Liver (tissue), 7 donors: ENCODE measurements at regions not wholly inside any gene's neighbourhood (a gene's known extent, or its start where the extent isn't known, plus 50 kb on each side); places are given as distances from the start of the nearest gene placed in this dataset.

Experiments
- DNase-seq: peaks from one replicate; pipeline ENCODE4 v3.0.0-alpha.2; 2017; ENCODE audit warnings: low spot score
- H3K27ac ChIP-seq, 2 donors: one replicate each; pipeline ENCODE4 v1.7.0; 2013; ENCODE audit warnings: inconsistent platforms in 2 of 2, low read length in 2 of 2, control low read depth in 1 of 2, low read depth in 1 of 2, mild to moderate bottlenecking in 1 of 2
- H3K27me3 ChIP-seq, 4 donors: one replicate each; pipeline versions ENCODE4 v1.6.1 to v1.7.0; 2013; ENCODE audit warnings: low read length in 3 of 4, inconsistent platforms in 1 of 4, mild to moderate bottlenecking in 1 of 4, moderate library complexity in 1 of 4; ENCODE audit not compliant: control insufficient read depth in 4 of 4, insufficient read depth in 4 of 4
- H3K36me3 ChIP-seq, 4 donors: one replicate each; pipeline versions ENCODE4 v1.6.1 to v1.7.0; 2013; ENCODE audit warnings: low read length in 3 of 4, mild to moderate bottlenecking in 3 of 4, low read depth in 1 of 4, moderate library complexity in 1 of 4; ENCODE audit not compliant: control insufficient read depth in 4 of 4, insufficient read depth in 3 of 4
- H3K4me1 ChIP-seq, 4 donors: one replicate each; pipeline versions ENCODE4 v1.6.1 to v1.7.0; 2013; ENCODE audit warnings: low read length in 3 of 4, mild to moderate bottlenecking in 3 of 4, moderate library complexity in 1 of 4; ENCODE audit not compliant: control insufficient read depth in 4 of 4, insufficient read depth in 4 of 4
- H3K4me3 ChIP-seq, 3 donors: one replicate each; pipeline versions ENCODE4 v1.6.1 to v1.7.0; 2013; ENCODE audit warnings: low read length in 3 of 3, control low read depth in 1 of 3, low read depth in 1 of 3, mild to moderate bottlenecking in 1 of 3
- H3K9ac ChIP-seq, 2 donors: one replicate each; pipeline ENCODE4 v1.7.0; 2013; ENCODE audit warnings: low read length in 2 of 2, mild to moderate bottlenecking in 2 of 2, moderate library complexity in 2 of 2, control low read depth in 1 of 2, low read depth in 1 of 2
- H3K9me3 ChIP-seq, 4 donors: one replicate each; pipeline versions ENCODE4 v1.6.1 to v1.7.0; 2013; ENCODE audit warnings: low read length in 3 of 4; ENCODE audit not compliant: control insufficient read depth in 4 of 4
- ATF3 ChIP-seq: IDR thresholded peaks from 2 replicates; pipeline ENCODE4 v1.6.1; 2016; ENCODE audit warnings: antibody characterized with exemption
- EGR1 ChIP-seq, 2 donors: IDR thresholded peaks; 2 replicates each; pipeline ENCODE4 v1.6.1; 2016 to 2018; ENCODE audit warnings: antibody characterized with exemption in 2 of 2, low read depth in 2 of 2
- FOXA1 ChIP-seq: IDR thresholded peaks from 2 replicates; pipeline ENCODE4 v1.6.1; 2016; ENCODE audit warnings: antibody characterized with exemption
- FOXA2 ChIP-seq: IDR thresholded peaks from 2 replicates; pipeline ENCODE4 v1.6.1; 2016; ENCODE audit warnings: antibody characterized with exemption
- GABPA ChIP-seq, 2 donors: IDR thresholded peaks in 1 of 2; conservative IDR thresholded peaks in 1 of 2; 2 replicates each; pipeline ENCODE4 v1.6.1; 2016; ENCODE audit warnings: antibody characterized with exemption in 2 of 2, mild to moderate bottlenecking in 1 of 2, moderate library complexity in 1 of 2
- HNF4A ChIP-seq, 2 donors: conservative IDR thresholded peaks; 2 replicates each; pipeline ENCODE4 v1.6.1; 2016; ENCODE audit warnings: antibody characterized with exemption in 2 of 2, mild to moderate bottlenecking in 2 of 2
- HNF4G ChIP-seq: IDR thresholded peaks from 2 replicates; pipeline ENCODE4 v1.6.1; 2016; ENCODE audit warnings: antibody characterized with exemption
- NR2F2 ChIP-seq: IDR thresholded peaks from 2 replicates; pipeline ENCODE4 v1.6.1; 2016; ENCODE audit warnings: antibody characterized with exemption
- SP1 ChIP-seq: IDR thresholded peaks from 2 replicates; pipeline ENCODE4 v1.6.1; 2018; ENCODE audit warnings: antibody characterized with exemption, mild to moderate bottlenecking
- TAF1 ChIP-seq: conservative IDR thresholded peaks from 2 replicates; pipeline ENCODE4 v1.6.1; 2016; ENCODE audit warnings: antibody characterized with exemption, mild to moderate bottlenecking
- YY1 ChIP-seq: IDR thresholded peaks from 2 replicates; pipeline ENCODE4 v1.6.1; 2016; ENCODE audit warnings: antibody characterized with exemption, mild to moderate bottlenecking
- WGBS: extraction: QIAGEN DNeasy Blood & Tissue Kit; methylation state at CpG from one replicate; pipeline ENCODE4 v1.1.7; 2013; 5-methylcytosine and 5-hydroxymethylcytosine counted together
- TF ChIP-seq, protein P1 (sequence below): IDR thresholded peaks from 2 replicates; pipeline ENCODE4 v1.6.1; 2016; ENCODE audit warnings: antibody characterized with exemption, mild to moderate bottlenecking
- TF ChIP-seq, protein P2 (sequence below): IDR thresholded peaks from 2 replicates; pipeline ENCODE4 v1.6.1; 2016; ENCODE audit warnings: antibody characterized with exemption
- donor health status: healthy.
- donor health status: healthy.
- donor health status: healthy.
- donor health status: healthy.

DNA sequence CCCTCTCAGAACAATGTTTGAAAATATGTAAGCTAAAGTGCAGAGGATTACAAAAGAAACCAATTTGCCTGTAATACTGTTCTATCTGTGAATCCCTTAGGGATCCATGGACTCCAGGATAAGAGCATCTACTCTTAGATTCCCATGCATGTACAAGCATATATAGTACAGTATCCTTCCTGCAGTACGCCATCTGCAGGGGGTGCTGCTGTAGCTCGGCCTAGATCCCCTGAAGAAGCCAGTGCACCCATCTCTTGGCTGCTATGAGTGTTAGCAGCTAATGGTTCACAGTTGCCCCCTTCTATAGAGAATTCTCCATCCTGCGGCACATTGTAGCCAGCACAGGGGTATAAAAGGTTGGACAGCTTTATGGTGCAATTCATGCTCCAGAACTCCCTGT lies 61.8 kb upstream of the SLC30A5 start:
- TF ChIP-seq FOXA2 (no peak), EGR1 (IDR thresholded peaks at IDR 0.05; ENCODE audit: low read depth in 2 of 2) (no peak), FOXA1 (no peak), ATF3 (no peak), YY1 (no peak), GABPA (IDR thresholded peaks at IDR 0.05 in 1 of 2, conservative IDR thresholded peaks at IDR 0.05 in 1 of 2) (no peak)
- TF ChIP-seq, protein P1, sequence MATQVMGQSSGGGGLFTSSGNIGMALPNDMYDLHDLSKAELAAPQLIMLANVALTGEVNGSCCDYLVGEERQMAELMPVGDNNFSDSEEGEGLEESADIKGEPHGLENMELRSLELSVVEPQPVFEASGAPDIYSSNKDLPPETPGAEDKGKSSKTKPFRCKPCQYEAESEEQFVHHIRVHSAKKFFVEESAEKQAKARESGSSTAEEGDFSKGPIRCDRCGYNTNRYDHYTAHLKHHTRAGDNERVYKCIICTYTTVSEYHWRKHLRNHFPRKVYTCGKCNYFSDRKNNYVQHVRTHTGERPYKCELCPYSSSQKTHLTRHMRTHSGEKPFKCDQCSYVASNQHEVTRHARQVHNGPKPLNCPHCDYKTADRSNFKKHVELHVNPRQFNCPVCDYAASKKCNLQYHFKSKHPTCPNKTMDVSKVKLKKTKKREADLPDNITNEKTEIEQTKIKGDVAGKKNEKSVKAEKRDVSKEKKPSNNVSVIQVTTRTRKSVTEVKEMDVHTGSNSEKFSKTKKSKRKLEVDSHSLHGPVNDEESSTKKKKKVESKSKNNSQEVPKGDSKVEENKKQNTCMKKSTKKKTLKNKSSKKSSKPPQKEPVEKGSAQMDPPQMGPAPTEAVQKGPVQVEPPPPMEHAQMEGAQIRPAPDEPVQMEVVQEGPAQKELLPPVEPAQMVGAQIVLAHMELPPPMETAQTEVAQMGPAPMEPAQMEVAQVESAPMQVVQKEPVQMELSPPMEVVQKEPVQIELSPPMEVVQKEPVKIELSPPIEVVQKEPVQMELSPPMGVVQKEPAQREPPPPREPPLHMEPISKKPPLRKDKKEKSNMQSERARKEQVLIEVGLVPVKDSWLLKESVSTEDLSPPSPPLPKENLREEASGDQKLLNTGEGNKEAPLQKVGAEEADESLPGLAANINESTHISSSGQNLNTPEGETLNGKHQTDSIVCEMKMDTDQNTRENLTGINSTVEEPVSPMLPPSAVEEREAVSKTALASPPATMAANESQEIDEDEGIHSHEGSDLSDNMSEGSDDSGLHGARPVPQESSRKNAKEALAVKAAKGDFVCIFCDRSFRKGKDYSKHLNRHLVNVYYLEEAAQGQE = no peak
- TF ChIP-seq, protein P2, sequence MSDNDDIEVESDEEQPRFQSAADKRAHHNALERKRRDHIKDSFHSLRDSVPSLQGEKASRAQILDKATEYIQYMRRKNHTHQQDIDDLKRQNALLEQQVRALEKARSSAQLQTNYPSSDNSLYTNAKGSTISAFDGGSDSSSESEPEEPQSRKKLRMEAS = no peak
- DNase-seq = no peak
- Histone ChIP-seq H3K9ac (no peak overlapping the region), H3K9me3 (no peaks in the 10 kb centered on the region), H3K4me3 (no peak overlapping the region), H3K4me1 (no peaks in the 10 kb centered on the region), H3K27ac (no peak overlapping the region), H3K36me3 (no peaks in the 10 kb centered on the region), H3K27me3 (no peaks in the 10 kb centered on the region)
- 92% methylated on average over 3 of the region's 3 CpGs for WGBS

DNA sequence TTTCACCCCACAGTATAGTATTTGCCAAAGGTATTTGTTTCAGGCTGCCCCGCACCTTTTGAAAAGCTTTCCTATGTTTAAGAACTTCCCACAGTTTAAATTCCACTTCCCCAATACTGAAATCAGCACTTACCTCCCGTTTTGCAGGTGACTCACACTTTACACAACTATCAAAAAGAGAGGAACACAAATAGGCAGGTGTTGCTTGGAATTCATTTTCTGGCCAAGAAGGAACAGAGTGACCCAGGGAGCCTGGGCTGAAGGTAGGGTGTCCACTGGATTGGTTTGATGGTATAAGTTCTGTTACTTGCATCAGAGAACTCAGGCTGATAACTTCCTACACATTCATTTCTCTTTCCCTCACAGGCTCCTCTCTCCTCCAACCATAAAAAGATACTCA lies 60.1 kb upstream of the SLC30A5 start:
- TF ChIP-seq HNF4G = no peak
- TF ChIP-seq EGR1 (IDR thresholded peaks at IDR 0.05; ENCODE audit: low read depth in 2 of 2) = no peak
- no peak for TF ChIP-seq TAF1
- no peak for TF ChIP-seq ATF3
- TF ChIP-seq, protein P1 = no peak
- no peak for TF ChIP-seq HNF4A (conservative IDR thresholded peaks at IDR 0.05)
- TF ChIP-seq NR2F2 = no peak
- no peak for TF ChIP-seq SP1
- Histone ChIP-seq H3K36me3 (no peaks in the 10 kb centered on the region), H3K4me3 (no peak overlapping the region), H3K9me3 (no peaks in the 10 kb centered on the region), H3K27ac (no peak overlapping the region), H3K27me3 (no peaks in the 10 kb centered on the region), H3K4me1 (no peaks in the 10 kb centered on the region), H3K9ac (no peak overlapping the region)
- DNase-seq = no peak
- WGBS = 62% methylated on average over 2 of the region's 2 CpGs
